ENCODE measurements at regions not wholly inside any gene's neighbourhood (a gene's known extent, or its start where the extent isn't known, plus 50 kb on each side); places are given as distances from the start of the nearest gene placed in this dataset.

GRCh38 chr7:45253368-45253767 is 95.8 kb downstream of the RAMP3 start:
- no peak for DNase-seq (ENCODE audit: low read depth)
- H3K4me3 ChIP-seq (ENCODE audit: low read depth, low read length) = no peak overlapping the region
- TF ChIP-seq CTCF (conservative IDR thresholded peaks at IDR 0.05; ENCODE audit: low read depth, low read length) = no peak

GRCh38 chr7:45255187-45255586 is 97.6 kb downstream of the RAMP3 start:
- H3K4me3 ChIP-seq (ENCODE audit: low read depth, low read length) = no peak overlapping the region
- DNase-seq (ENCODE audit: low read depth) = no peak
- TF ChIP-seq CTCF (conservative IDR thresholded peaks at IDR 0.05; ENCODE audit: low read depth, low read length) = no peak

- no peak for TF ChIP-seq CTCF (conservative IDR thresholded peaks at IDR 0.05; ENCODE audit: low read depth, low read length)
- DNase-seq (ENCODE audit: low read depth) = no peak
- H3K4me3 ChIP-seq (ENCODE audit: low read depth, low read length) = no peak overlapping the region
Observed at GRCh38 chr7:45256309-45256708, 98.7 kb downstream of the RAMP3 start.

GRCh38 chr7:45256775-45257174 is 99.2 kb downstream of the RAMP3 start:
- TF ChIP-seq CTCF (conservative IDR thresholded peaks at IDR 0.05; ENCODE audit: low read depth, low read length) = no peak
- DNase-seq (ENCODE audit: low read depth) = no peak

GRCh38 chr7:45257284-45257683 is 99.7 kb downstream of the RAMP3 start:
- DNase-seq (ENCODE audit: low read depth) = no peak
- TF ChIP-seq CTCF (conservative IDR thresholded peaks at IDR 0.05; ENCODE audit: low read depth, low read length) = no peak
- H3K4me3 ChIP-seq (ENCODE audit: low read depth, low read length) = no peak overlapping the region

More at GRCh38 chr7:45256775-45257174, 99.2 kb downstream of the RAMP3 start:
- H3K4me3 ChIP-seq (ENCODE audit: low read depth, low read length) = no peak overlapping the region

GRCh38 chr7:45258533-45259226 is 101.1 kb downstream of the RAMP3 start:
- TF ChIP-seq CTCF (conservative IDR thresholded peaks at IDR 0.05; ENCODE audit: low read depth, low read length) = no peak
- no peak for DNase-seq (ENCODE audit: low read depth)
- H3K4me3 ChIP-seq (ENCODE audit: low read depth, low read length) = no peak overlapping the region

GRCh38 chr7:45259227-45259596 is 101.6 kb downstream of the RAMP3 start:
- DNase-seq (ENCODE audit: low read depth) = no peak
- TF ChIP-seq CTCF (conservative IDR thresholded peaks at IDR 0.05; ENCODE audit: low read depth, low read length) = no peak

More at GRCh38 chr7:45259227-45259596, 101.6 kb downstream of the RAMP3 start:
- H3K4me3 ChIP-seq (ENCODE audit: low read depth, low read length) = no peak overlapping the region
